H1 (cell line): ENCODE measurements at regions not wholly inside any gene's neighbourhood (a gene's known extent, or its start where the extent isn't known, plus 50 kb on each side); places are given as distances from the start of the nearest gene placed in this dataset.

Source experiments
- CHD2 ChIP-seq: IDR thresholded peaks from 2 replicates; pipeline ENCODE4 v1.6.1; 2012; ENCODE audit warnings: low read length, improper control_type of control experiment
- USF2 ChIP-seq: IDR thresholded peaks from 2 replicates; pipeline ENCODE4 v1.6.1; 2011; ENCODE audit warnings: low read length, improper control_type of control experiment

- TF ChIP-seq USF2 = no peak
- TF ChIP-seq CHD2 = no peak
These were observed 188.6 kb downstream of the GLUD2 start (continued) for GRCh38 chrX:121236040-121236439.
